ENCODE measurements at regions not wholly inside any gene's neighbourhood (a gene's known extent, or its start where the extent isn't known, plus 50 kb on each side); places are given as distances from the start of the nearest gene placed in this dataset.

GRCh38 chr2:189274361-189274760 is 94.8 kb upstream of the COL5A2 start:
- no peak for TF ChIP-seq CTCF (IDR thresholded peaks at IDR 0.05)
- no peak for TF ChIP-seq EP300 (IDR thresholded peaks at IDR 0.05; ENCODE audit: low read depth)

Data from transverse colon (tissue), 3 donors.